ENCODE measurements at regions not wholly inside any gene's neighbourhood (a gene's known extent, or its start where the extent isn't known, plus 50 kb on each side); places are given as distances from the start of the nearest gene placed in this dataset.

DNA sequence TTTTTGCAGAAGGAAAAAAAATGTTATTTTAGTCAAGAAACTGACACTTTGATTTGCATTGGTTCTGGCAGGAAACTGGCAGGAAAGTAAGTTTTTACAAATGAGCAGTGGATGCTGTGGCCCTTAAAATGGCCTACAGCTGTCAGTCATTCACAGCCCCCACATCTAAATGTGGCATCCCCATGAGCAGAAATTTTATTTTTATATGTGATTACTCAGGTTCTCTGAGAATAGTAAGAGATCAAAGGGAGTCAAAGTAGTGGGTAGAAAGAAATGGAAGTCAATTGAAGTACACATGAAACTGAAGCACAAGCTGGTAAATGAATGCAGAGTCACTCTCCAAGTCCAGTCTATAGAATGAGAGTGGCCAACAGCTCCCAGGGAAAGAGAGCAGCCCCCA is 80.3 kb downstream of the ENC1 start:
- intact Hi-C loops (cut with DNase I): no loop called here
- no peaks in the 10 kb centered on the region for H3K9me3 ChIP-seq
- no peak overlapping the region for H3K4me3 ChIP-seq
- TF ChIP-seq, protein P1, sequence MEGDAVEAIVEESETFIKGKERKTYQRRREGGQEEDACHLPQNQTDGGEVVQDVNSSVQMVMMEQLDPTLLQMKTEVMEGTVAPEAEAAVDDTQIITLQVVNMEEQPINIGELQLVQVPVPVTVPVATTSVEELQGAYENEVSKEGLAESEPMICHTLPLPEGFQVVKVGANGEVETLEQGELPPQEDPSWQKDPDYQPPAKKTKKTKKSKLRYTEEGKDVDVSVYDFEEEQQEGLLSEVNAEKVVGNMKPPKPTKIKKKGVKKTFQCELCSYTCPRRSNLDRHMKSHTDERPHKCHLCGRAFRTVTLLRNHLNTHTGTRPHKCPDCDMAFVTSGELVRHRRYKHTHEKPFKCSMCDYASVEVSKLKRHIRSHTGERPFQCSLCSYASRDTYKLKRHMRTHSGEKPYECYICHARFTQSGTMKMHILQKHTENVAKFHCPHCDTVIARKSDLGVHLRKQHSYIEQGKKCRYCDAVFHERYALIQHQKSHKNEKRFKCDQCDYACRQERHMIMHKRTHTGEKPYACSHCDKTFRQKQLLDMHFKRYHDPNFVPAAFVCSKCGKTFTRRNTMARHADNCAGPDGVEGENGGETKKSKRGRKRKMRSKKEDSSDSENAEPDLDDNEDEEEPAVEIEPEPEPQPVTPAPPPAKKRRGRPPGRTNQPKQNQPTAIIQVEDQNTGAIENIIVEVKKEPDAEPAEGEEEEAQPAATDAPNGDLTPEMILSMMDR (IDR thresholded peaks at IDR 0.05): no peak
- no peaks in the 10 kb centered on the region for H3K27me3 ChIP-seq
- DNase-seq: no peak
- no peak overlapping the region for H3K27ac ChIP-seq
- no peaks in the 10 kb centered on the region for H3K4me1 ChIP-seq
- H3K9ac ChIP-seq (ENCODE audit: low read depth in 2 of 2, low read length in 2 of 2): no peak overlapping the region
- no peaks in the 10 kb centered on the region for H3K36me3 ChIP-seq

DNA sequence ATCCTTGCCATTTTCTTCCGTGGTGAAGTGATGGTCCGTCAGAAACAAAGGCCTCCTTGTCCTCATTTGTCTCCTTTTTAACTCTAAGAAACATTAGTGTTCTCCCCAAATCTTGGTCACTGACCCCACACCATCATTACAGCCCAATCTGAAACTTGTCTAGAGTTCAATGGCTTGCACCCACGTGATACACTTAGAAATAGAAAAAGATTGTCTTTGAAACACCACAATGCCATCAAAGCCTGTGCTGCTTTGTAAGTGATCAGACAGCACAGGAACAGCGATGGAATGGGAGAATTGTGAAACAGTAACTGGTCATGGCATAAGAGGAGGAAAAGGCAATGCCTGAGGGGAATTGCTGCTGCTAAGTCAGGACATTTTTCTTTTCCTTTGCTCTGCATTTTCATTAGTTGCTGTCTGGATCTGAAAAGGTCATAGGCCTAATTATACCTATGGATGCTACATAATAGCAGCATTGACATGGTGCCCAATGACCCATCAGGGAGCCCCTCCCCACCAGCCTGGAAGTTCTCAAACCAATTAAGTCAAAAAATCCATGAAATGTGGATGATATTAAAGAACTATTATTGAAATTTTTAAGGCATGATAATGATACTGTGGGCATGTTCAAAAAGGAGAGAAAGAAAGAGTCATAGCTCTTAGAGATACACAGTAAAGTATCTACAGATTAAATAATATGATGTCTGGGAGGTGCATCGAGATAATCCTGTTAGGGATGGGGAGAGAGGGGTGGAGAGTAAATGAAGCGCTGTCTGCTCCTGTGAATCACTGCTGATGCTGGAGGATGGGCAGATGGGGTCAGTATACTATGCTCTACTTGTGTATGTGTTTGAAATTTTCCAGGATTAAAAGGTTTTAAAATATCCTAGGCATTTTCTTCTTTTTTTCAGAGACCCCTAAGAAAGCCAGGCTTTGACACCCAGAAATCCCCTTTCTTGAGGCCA is 83.6 kb downstream of the ENC1 start:
- H3K9me3 ChIP-seq: no peaks in the 10 kb centered on the region
- no peak overlapping the region for H3K9ac ChIP-seq (ENCODE audit: low read depth in 2 of 2, low read length in 2 of 2)
- TF ChIP-seq, protein P1 (IDR thresholded peaks at IDR 0.05): no peak
- H3K27me3 ChIP-seq: no peaks in the 10 kb centered on the region
- H3K36me3 ChIP-seq: no peaks in the 10 kb centered on the region
- no peaks in the 10 kb centered on the region for H3K4me1 ChIP-seq
- no peak overlapping the region for H3K4me3 ChIP-seq
- intact Hi-C loops (cut with DNase I): no loop called here
- no peak overlapping the region for H3K27ac ChIP-seq
- DNase-seq: no peak

DNA sequence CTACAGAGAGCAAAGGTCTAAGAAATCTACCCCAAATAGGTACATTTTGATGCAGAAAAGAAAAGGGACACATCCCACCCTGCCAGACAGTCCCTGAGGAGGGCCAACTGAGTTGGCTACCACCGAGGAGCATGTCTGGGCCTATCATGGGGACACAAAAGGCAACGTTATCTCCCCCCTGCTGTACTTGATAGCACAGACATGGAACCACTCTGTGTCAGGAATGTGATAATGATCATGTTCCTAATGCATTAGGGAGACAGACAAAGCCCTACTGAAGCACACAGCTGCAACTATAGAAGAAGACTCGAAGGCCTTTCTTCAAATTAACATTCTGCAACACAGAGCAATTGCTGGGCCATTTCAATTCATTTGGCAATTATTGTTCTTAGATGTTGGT is 84.5 kb downstream of the ENC1 start:
- intact Hi-C loops (cut with DNase I): no loop called here
- Histone ChIP-seq H3K4me1 (no peaks in the 10 kb centered on the region), H3K27me3 (no peaks in the 10 kb centered on the region), H3K36me3 (no peaks in the 10 kb centered on the region), H3K9ac (ENCODE audit: low read depth in 2 of 2, low read length in 2 of 2) (no peak overlapping the region), H3K9me3 (no peaks in the 10 kb centered on the region), H3K27ac (no peak overlapping the region), H3K4me3 (no peak overlapping the region)
- TF ChIP-seq, protein P1 (IDR thresholded peaks at IDR 0.05): no peak
- DNase-seq: no peak

DNA sequence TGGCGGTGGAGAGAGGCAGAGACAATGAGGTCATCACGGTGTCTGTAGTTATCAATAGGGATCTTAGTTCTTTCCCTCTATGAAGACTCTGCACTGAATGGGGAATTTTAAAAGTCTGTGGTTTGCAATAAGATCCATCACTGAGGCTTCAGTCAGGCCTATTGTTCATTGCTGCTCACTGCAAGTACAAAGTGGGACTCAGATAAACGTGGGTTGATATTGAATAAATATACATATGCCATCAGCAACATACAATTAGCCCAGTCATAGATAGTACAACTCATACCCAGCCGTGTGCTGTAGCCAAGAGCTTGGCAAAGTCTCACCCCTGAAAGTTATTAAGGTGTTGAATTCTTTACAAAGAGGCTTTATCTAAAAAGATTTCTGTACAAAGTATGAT is 88.4 kb downstream of the ENC1 start:
- Histone ChIP-seq H3K4me1 (no peaks in the 10 kb centered on the region), H3K27me3 (no peaks in the 10 kb centered on the region), H3K36me3 (no peaks in the 10 kb centered on the region), H3K27ac (no peak overlapping the region), H3K9me3 (no peaks in the 10 kb centered on the region), H3K9ac (ENCODE audit: low read depth in 2 of 2, low read length in 2 of 2) (no peak overlapping the region), H3K4me3 (no peak overlapping the region)
- intact Hi-C loops (cut with DNase I): no loop called here
- DNase-seq: no peak
- TF ChIP-seq, protein P1 (IDR thresholded peaks at IDR 0.05): no peak

DNA sequence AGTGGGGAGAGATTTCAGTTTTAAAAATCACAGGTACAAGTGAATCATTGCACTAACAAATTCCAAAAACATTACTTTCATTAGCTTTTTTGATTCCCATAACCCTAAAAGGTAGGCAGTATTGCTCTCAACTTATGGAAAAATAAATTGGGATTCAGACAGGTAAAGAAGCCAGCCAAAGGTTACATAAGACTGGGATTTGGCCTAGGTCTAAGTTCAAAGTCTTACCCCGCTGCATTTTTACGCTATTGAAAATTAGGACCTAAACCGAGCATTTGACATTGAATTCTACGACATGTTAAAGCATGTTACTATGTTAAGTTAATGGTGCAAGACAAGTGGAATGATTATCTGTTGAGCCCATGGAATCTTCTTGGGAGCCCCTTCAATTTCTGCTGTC is 89.6 kb downstream of the ENC1 start:
- no peak overlapping the region for H3K4me3 ChIP-seq
- intact Hi-C loops (cut with DNase I): no loop called here
- no peak overlapping the region for H3K27ac ChIP-seq
- H3K36me3 ChIP-seq: no peaks in the 10 kb centered on the region
- TF ChIP-seq, protein P1 (IDR thresholded peaks at IDR 0.05): no peak
- H3K4me1 ChIP-seq: no peaks in the 10 kb centered on the region
- H3K9me3 ChIP-seq: no peaks in the 10 kb centered on the region
- no peak overlapping the region for H3K9ac ChIP-seq (ENCODE audit: low read depth in 2 of 2, low read length in 2 of 2)
- DNase-seq: no peak
- no peaks in the 10 kb centered on the region for H3K27me3 ChIP-seq

All from colonic mucosa (tissue), 4 donors.